ENCODE measurements at regions not wholly inside any gene's neighbourhood (a gene's known extent, or its start where the extent isn't known, plus 50 kb on each side); places are given as distances from the start of the nearest gene placed in this dataset.

- no peak for TF ChIP-seq CTCF (IDR thresholded peaks at IDR 0.05; ENCODE audit: unreplicated experiment)
These were observed 589.9 kb downstream of the DNAH5 start for GRCh38 chr5:13354611-13355010.

GRCh38 chr5:13350767-13351166, 593.7 kb downstream of the DNAH5 start:
- ChIA-PET CTCF (no interaction called here), POLR2A (interaction anchor here (0.6 kb wide), 1 partner anchor 986 kb away, joined by 3 read pairs; no protein-coding TSS in a partner anchor)
- no peak for TF ChIP-seq CTCF (IDR thresholded peaks at IDR 0.05; ENCODE audit: unreplicated experiment)
- no peak for DNase-seq (ENCODE audit: unreplicated experiment)
- no peaks in the 10 kb centered on the region for H3K27me3 Mint-ChIP-seq (ENCODE audit: insufficient read depth, unreplicated experiment)
- intact Hi-C loops (cut with micrococcal nuclease), result no loop called here
- no peak overlapping the region for H3K27ac Mint-ChIP-seq (ENCODE audit: low read depth, unreplicated experiment)
- H3K4me3 Mint-ChIP-seq (ENCODE audit: unreplicated experiment), result no peak overlapping the region
- peaks cover 5% of the 10 kb centered on the region for H3K4me1 Mint-ChIP-seq (ENCODE audit: insufficient read depth, unreplicated experiment)
- no TSS peak for BruUV-seq (replicated peaks)
- no peaks in the 10 kb centered on the region for H3K9me3 Mint-ChIP-seq (ENCODE audit: unreplicated experiment)
- H3K36me3 Mint-ChIP-seq (ENCODE audit: insufficient read depth, unreplicated experiment), result no peaks in the 10 kb centered on the region

More at GRCh38 chr5:13354611-13355010, 589.9 kb downstream of the DNAH5 start:
- no peaks in the 10 kb centered on the region for H3K27me3 Mint-ChIP-seq (ENCODE audit: insufficient read depth, unreplicated experiment)
- peak; percentile 65 for DNase-seq (ENCODE audit: unreplicated experiment)
- peaks cover 10% of the 10 kb centered on the region for H3K4me1 Mint-ChIP-seq (ENCODE audit: insufficient read depth, unreplicated experiment)
- H3K36me3 Mint-ChIP-seq (ENCODE audit: insufficient read depth, unreplicated experiment), result no peaks in the 10 kb centered on the region
- no peak overlapping the region for H3K4me3 Mint-ChIP-seq (ENCODE audit: unreplicated experiment)
- no peaks in the 10 kb centered on the region for H3K9me3 Mint-ChIP-seq (ENCODE audit: unreplicated experiment)
- no TSS peak for BruUV-seq (replicated peaks)
- intact Hi-C loops (cut with micrococcal nuclease), result no loop called here
- H3K27ac Mint-ChIP-seq (ENCODE audit: low read depth, unreplicated experiment), result no peak overlapping the region
- ChIA-PET POLR2A (no interaction called here), CTCF (interaction anchor here (0.6 to 0.7 kb wide), 2 partner anchors 134 to 1856 kb away, joined by 3 read pairs; no protein-coding TSS in a partner anchor)

GRCh38 chr5:13348568-13348967, 595.9 kb downstream of the DNAH5 start:
- intact Hi-C loops (cut with micrococcal nuclease), result no loop called here
- H3K36me3 Mint-ChIP-seq (ENCODE audit: insufficient read depth, unreplicated experiment), result no peaks in the 10 kb centered on the region
- H3K4me3 Mint-ChIP-seq (ENCODE audit: unreplicated experiment), result no peak overlapping the region
- no peaks in the 10 kb centered on the region for H3K27me3 Mint-ChIP-seq (ENCODE audit: insufficient read depth, unreplicated experiment)
- POLR2A ChIA-PET, result no interaction called here
- no TSS peak for BruUV-seq (replicated peaks)
- no peak overlapping the region for H3K27ac Mint-ChIP-seq (ENCODE audit: low read depth, unreplicated experiment)
- CTCF ChIA-PET, result no interaction called here
- peaks cover 5% of the 10 kb centered on the region for H3K4me1 Mint-ChIP-seq (ENCODE audit: insufficient read depth, unreplicated experiment)
- H3K9me3 Mint-ChIP-seq (ENCODE audit: unreplicated experiment), result no peaks in the 10 kb centered on the region
- DNase-seq (ENCODE audit: unreplicated experiment), result no peak
- TF ChIP-seq CTCF (IDR thresholded peaks at IDR 0.05; ENCODE audit: unreplicated experiment), result no peak

GRCh38 chr5:13346401-13346800, 598.1 kb downstream of the DNAH5 start:
- no TSS peak for BruUV-seq (replicated peaks)
- H3K36me3 Mint-ChIP-seq (ENCODE audit: insufficient read depth, unreplicated experiment), result no peaks in the 10 kb centered on the region
- POLR2A ChIA-PET, result no interaction called here
- CTCF ChIA-PET, result no interaction called here
- DNase-seq (ENCODE audit: unreplicated experiment), result peak; percentile 43
- TF ChIP-seq CTCF (IDR thresholded peaks at IDR 0.05; ENCODE audit: unreplicated experiment), result no peak
- no peak overlapping the region for H3K27ac Mint-ChIP-seq (ENCODE audit: low read depth, unreplicated experiment)
- no peak overlapping the region for H3K4me3 Mint-ChIP-seq (ENCODE audit: unreplicated experiment)
- H3K27me3 Mint-ChIP-seq (ENCODE audit: insufficient read depth, unreplicated experiment), result no peaks in the 10 kb centered on the region
- H3K9me3 Mint-ChIP-seq (ENCODE audit: unreplicated experiment), result no peaks in the 10 kb centered on the region
- intact Hi-C loops (cut with micrococcal nuclease), result no loop called here
- H3K4me1 Mint-ChIP-seq (ENCODE audit: insufficient read depth, unreplicated experiment), result peaks cover 5% of the 10 kb centered on the region

Data from MCF 10A (cell line).